Amniotic epithelial cell (primary cell): ENCODE measurements at regions not wholly inside any gene's neighbourhood (a gene's known extent, or its start where the extent isn't known, plus 50 kb on each side); places are given as distances from the start of the nearest gene placed in this dataset.
"Not testable (repeated sequence)": the region's sequence is repeated elsewhere in the genome, so short reads cannot be mapped to it uniquely, and the experiment has no call there.

ENCODE experiments used
- DNase-seq: peaks from one replicate; pipeline ENCODE4 v3.0.0-alpha.2; 2010; ENCODE audit warnings: low read depth

DNA sequence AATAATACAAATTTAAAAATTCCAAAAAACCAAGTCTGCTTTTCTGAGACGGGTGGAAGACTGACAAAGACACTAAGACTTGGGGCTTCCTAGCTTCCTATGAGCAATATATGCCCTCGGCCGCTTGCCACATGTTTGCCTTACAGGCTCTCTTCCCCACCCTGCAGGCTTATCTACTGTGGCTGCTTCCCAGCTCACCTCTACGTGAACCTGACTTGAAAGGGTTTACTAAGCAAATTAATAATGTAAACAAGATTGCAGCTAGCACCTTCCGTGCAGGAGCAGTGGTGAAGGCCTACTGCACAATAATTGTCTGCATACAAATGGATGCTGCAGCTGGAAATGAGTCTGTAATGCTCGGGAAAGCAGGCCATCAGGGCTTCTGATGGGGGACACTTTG is 152.9 kb upstream of the DAB1 start:
- DNase-seq = no peak

GRCh38 chr1:57572016-57572415 is 148.2 kb upstream of the DAB1 start:
- DNase-seq = no peak

DNA sequence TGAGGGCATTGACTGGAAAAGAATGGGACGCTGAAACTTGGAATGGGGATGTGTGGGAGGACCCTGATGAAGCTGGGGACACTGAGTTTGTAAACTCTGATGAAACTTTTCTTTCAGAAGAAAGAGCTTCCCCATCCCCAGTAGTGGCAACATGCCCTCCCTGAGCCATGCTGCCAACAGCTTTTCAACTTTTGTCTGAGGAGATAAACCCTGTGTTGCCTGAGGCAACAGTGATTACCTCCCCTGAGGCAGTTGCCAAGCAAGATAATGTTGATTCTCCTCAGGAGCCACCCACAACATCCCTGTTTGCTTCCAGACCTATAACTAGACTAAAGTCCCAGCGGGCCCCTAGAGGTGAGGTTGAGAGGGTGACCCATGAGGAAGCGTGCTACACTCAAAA is 134.2 kb upstream of the DAB1 start:
- DNase-seq = not testable (repeated sequence)

- DNase-seq = no peak
These were observed 129.8 kb upstream of the DAB1 start for GRCh38 chr1:57553666-57554065.

DNA sequence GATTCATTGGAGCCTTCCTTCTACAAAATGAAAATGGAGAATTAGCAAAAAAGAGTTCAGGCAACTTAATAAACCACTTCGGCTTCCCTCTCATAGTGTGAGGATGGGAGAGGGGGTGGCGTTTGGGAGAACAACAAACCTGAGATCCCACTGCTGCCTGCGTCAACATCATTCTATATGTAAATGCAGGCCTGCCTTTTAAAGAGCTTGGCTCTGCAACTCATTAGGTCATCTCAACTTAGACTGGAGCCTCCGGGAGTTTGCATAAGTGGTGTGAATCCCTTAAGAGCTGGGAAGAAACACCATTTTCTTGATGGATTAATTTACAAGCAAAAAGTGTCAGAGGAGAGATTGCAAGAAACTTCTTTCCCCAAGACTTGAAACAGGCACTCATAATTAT is 127.6 kb upstream of the DAB1 start:
- DNase-seq = no peak

- DNase-seq = no peak
These were observed 126.2 kb upstream of the DAB1 start for GRCh38 chr1:57550092-57550491.

- DNase-seq = no peak
These were observed 125.4 kb upstream of the DAB1 start for GRCh38 chr1:57549300-57549699.

- DNase-seq = no peak
These were observed 122.9 kb upstream of the DAB1 start for GRCh38 chr1:57546549-57547330.

- DNase-seq = no peak
These were observed 120.5 kb upstream of the DAB1 start for GRCh38 chr1:57544345-57544744.

DNA sequence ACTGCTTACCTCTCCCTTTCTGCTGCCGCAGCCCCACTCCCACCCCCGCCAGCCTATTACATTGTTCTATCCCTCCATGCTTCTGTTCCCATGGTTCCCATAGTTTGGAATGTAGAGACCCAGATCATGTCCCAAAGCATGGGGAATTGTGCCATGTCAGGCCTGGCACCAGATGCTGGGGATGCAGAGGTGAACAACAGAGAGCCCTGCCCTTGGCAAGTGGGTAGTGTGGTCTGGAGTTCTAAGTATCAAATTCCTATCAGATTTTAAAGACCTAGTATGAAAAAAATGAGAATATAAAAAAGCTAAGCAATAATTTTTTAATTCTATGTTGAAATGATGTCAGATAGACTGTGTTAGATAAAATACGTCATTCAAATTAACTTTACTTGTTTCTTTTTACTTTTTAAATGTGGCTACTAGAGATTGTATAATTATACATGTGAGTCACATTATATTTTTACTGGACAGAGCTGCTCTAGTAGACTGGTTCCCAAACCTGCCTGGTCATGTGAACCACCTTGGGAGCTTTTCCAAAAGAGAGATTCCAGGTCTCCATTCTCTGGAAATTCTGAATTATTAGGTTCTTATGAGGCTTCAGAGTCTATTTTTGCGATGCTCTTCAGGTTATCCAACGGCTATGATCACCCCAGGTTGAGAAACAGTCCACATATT is 113.0 kb upstream of the DAB1 start:
- DNase-seq = no peak

GRCh38 chr1:57532299-57532698 is 108.4 kb upstream of the DAB1 start:
- DNase-seq = no peak

DNA sequence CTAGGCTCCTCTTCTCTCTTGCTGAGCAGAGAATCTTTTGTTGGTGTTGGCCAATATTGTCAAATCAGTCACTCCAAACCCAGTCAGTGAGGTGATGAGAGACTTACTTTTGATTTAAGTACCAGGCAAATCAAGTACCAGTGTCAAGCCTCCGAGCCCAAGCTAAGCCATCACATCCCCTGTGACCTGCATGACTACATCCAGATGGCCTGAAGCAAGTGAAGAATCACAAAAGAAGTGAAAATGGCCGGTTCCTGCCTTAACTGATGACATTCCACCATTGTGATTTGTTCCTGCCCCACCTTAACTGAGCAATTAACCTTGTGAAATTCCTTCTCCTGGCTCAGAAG is 107.0 kb upstream of the DAB1 start:
- DNase-seq = not testable (repeated sequence)

DNA sequence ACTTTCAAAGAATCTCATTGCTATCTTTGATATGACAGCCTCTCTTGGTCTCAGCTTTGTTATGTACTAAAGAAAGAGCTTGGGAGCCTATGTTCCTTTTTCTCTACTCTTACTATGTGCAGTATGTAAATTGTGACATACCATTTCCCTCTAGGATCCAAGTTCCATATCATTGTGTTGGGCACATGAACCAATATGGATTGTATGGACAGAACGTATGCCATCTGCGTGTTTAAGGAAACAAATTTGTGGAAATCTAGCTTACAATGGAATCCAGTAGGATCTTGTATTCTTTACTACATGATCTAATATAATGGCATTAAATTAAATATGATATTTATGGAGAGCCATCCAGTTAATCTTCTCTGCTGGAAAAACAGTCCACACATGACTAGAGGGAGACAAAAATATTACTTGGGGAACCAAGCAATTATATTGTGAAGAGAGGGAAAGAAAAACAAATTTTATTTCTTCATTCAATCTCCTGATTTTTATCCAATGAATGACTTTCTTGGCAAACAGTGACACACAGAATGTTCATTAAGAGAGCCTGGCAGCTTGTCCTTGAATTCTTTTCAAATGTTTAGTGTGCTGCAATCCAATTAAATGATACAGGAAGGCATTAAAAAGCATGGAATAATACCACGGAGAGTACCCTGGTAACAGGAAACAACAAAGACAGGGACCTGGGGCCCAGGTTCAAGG is 106.5 kb upstream of the DAB1 start:
- no peak for DNase-seq

DNA sequence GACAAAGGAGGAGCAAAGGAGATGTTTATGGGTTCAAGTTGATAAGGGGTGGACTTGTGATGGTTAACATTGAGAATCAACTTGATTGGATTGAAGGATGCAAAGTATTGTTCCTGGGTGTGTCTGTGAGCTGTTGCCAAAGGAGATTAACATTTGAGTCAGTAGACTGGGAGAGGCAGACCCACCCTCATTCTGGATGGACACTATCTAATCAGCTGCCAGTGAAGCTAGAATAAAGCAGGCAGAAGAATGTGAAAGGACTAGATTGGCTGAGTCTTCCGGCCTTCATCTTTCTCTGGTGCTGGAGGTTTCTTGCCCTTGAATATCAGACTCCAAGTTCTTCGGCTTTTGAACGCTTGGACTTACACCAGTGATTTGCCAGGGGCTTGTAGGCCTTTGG is 98.7 kb upstream of the DAB1 start:
- DNase-seq = no peak

DNA sequence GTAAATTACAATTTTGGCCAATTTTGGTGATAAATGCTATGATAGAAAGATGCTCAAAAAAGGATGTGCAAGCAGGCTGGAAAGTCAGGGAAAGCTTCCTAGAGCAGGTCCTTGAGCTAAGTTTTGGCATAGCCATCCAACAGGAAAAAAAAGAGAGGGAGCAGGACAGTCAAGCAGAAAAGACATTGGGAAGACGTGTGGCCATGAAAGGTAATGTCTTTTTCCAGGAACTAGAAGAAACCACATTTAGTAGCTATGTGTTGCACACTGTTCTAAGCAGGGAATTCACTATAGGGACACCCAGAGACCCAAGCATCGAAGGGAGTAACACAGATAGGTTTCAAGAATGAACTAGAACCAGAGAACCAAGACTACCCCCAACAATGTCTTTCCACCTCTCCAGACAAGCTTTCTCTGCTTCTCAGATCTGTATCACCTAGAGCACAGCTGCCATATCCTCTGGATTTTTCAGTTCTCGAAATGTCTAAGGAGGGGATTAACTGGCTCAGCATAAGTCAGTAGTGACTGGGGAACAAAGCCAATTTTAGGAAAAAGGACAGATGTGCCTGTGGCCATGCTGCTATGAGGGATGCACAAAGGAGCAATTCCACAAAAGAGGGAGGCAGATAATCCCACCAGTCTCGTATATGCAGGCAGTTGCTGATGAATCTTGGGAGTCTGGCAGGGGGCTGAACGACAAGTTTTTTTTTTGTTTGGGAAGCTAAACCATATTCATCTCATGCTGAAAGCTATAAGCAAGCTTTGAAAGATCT is 97.1 kb upstream of the DAB1 start:
- no peak for DNase-seq

DNA sequence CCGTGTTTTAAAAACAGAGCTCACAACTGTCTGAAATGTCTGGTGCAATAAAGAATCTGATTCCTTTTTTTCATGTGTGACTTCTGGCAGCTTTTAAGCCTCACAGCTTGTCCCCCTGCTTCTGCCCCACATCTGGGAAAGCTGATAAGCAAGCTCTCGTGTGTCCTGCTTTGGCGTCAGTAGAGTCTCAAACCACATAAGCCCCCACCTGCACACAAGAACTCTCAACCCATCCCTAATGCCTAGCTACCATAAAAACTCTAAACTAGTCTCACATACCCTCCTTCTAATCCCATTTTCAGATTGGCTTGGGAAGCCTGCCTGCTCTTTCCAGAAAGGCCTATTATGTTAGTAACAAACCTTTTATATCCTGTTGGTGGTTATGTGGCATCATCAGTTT is 94.6 kb upstream of the DAB1 start:
- DNase-seq = no peak

DNA sequence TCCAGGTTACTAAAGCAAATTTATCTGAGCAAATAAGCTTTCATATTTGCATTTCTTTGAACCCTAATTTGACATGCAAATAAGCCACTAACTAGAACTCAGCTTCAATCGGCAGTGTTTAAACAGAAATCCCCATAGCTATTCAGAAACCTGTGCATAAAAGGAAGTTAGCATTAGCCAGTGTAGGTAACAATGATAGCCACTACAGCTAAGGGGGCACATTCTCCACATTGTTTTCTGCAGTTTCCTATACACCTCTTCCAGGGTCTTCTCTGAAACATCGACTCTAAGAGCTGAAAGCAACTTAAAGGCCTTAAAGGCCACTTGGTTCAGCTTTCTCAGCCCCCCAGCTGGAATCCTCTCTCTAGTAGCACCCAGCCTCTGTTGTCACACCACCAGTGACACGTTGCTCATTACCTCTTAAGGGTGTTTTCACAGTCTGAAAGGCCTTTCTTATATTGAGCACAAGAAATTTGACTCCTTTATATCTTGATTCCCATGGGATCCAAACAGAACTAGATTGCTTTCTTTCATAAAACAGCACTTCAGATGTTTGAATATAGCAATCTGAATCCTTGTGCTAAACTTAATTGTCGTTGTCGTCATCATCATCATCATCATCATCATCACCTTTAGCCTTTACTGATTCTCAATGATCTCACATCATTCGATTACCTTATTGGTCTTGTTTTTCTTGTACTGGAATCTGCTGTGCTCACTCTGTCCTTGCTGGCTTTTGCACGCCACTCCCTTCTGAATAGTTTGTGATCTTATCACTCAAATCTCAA is 93.9 kb upstream of the DAB1 start:
- DNase-seq = no peak

- DNase-seq = no peak
These were observed 88.5 kb upstream of the DAB1 start for GRCh38 chr1:57512386-57512785.

GRCh38 chr1:57506941-57507340 is 83.1 kb upstream of the DAB1 start:
- no peak for DNase-seq

GRCh38 chr1:57503337-57503736 is 79.5 kb upstream of the DAB1 start:
- DNase-seq = no peak

DNA sequence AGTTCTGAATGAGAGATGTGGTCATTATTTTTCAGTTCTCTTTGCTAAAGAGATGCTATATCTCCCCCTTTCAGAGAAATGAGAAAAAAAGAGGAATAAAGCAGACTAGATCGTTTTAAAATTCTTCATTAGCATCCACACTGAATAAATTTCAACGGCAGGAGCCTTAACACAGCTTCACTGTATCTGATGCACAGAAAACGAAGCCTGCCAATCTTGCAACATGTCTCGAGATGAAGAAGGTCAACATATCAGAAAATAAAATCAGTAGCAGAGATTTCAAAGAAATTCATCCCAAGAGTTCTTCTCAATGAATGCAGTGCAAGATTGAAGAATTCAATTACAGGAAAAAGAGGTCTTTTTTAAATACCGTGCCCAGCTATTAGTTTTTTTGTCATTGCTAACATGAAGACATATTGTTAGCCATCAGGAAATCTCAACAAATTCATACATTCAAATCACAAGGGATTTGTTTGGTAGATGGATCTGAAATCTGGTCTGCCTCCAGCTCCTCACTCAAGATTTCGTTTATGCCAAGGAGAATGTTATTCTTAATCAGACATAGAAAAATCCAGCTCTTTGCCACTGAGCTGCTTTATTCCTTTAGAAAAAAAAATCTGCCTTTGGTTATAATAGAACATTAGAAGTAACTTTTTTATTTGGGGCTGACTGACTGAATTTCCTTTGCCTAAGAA is 76.4 kb upstream of the DAB1 start:
- no peak for DNase-seq
